Astrocyte of the cerebellum (primary cell): ENCODE measurements at regions not wholly inside any gene's neighbourhood (a gene's known extent, or its start where the extent isn't known, plus 50 kb on each side); places are given as distances from the start of the nearest gene placed in this dataset.

ENCODE experiments used
- DNase-seq: peaks from one replicate; pipeline ENCODE4 v3.0.0-alpha.2; 2011; ENCODE audit warnings: low read depth
- H3K4me3 ChIP-seq: 2 replicates; pipeline ENCODE4 v1.5.1; 2011; ENCODE audit warnings: mild to moderate bottlenecking, low read depth, low read length, moderate library complexity
- CTCF ChIP-seq: IDR thresholded peaks from 2 replicates; pipeline ENCODE4 v1.5.1; 2012; ENCODE audit warnings: low read length, low read depth, moderate library complexity, mild to moderate bottlenecking; ENCODE audit errors: missing control alignments
- in situ Hi-C: cut with HindIII; loops from 2 replicates; pipeline ENCODE4 v1.10.0; 2017; ENCODE audit warnings: low sequenced_read_pairs

- no peak for TF ChIP-seq CTCF
- no peak overlapping the region for H3K4me3 ChIP-seq
- in situ Hi-C loops = loop anchor here (25.0 kb wide), 1 partner anchor 542 kb away; no protein-coding TSS in a partner anchor
- no peak for DNase-seq
These were observed 159.2 kb upstream of the LRIG3 start for GRCh38 chr12:59079472-59079871.

GRCh38 chr12:59079002-59079401 is 158.7 kb upstream of the LRIG3 start:
- DNase-seq = no peak
- TF ChIP-seq CTCF = no peak
- in situ Hi-C loops = loop anchor here (25.0 kb wide), 1 partner anchor 542 kb away; no protein-coding TSS in a partner anchor
- H3K4me3 ChIP-seq = no peak overlapping the region

- DNase-seq = no peak
- no peak for TF ChIP-seq CTCF
- in situ Hi-C loops = loop anchor here (25.0 kb wide), 1 partner anchor 540 kb away; no protein-coding TSS in a partner anchor
- no peak overlapping the region for H3K4me3 ChIP-seq
These were observed 157.5 kb upstream of the LRIG3 start for GRCh38 chr12:59077575-59078426.

GRCh38 chr12:59077153-59077552 is 156.8 kb upstream of the LRIG3 start:
- DNase-seq = no peak
- in situ Hi-C loops = loop anchor here (25.0 kb wide), 1 partner anchor 540 kb away; no protein-coding TSS in a partner anchor
- TF ChIP-seq CTCF = no peak
- H3K4me3 ChIP-seq = no peak overlapping the region

GRCh38 chr12:59076622-59077021 is 156.3 kb upstream of the LRIG3 start:
- no peak overlapping the region for H3K4me3 ChIP-seq
- in situ Hi-C loops = loop anchor here (25.0 kb wide), 1 partner anchor 539 kb away; no protein-coding TSS in a partner anchor
- TF ChIP-seq CTCF = no peak
- no peak for DNase-seq

- no peak for TF ChIP-seq CTCF
- DNase-seq = no peak
- in situ Hi-C loops = loop anchor here (25.0 kb wide), 1 partner anchor 539 kb away; no protein-coding TSS in a partner anchor
- H3K4me3 ChIP-seq = no peak overlapping the region
These were observed 155.7 kb upstream of the LRIG3 start for GRCh38 chr12:59075968-59076490.
